ENCODE measurements at regions not wholly inside any gene's neighbourhood (a gene's known extent, or its start where the extent isn't known, plus 50 kb on each side); places are given as distances from the start of the nearest gene placed in this dataset.

DNA sequence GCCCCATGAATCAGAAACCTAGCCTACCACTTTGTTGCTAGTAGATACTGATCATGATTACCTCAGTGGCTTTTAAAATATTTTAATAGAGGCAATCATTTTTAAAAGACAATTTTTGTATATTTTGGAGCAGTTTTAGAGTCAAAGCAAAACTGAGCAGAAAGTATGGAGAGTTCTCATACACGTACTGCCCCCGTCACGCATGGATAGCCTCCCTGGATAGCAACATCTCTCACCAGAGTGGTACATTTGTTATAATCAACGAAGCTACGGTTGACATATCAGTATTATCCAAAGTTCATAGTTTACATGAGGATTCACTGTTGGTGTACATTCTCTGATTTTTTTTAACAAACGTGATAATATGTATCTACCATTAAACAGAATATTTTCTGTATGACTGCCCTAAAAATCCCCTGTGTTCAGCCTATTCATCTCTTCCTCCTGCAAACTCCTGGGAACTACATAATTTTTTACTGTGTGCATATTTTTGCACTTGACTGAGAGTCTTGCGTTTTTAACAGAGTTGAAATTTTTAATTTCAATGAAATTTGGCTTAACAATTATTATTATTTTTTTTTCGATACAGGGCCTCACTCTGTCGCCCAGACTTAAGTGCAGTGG is 1436.8 kb upstream of the PCDH9 start:
- TF ChIP-seq EZH2 (IDR thresholded peaks at IDR 0.05; ENCODE audit: insufficient read depth, poor library complexity, severe bottlenecking), result no peak
- no peak for TF ChIP-seq EZH2phosphoT487 (IDR thresholded peaks at IDR 0.05; ENCODE audit: insufficient read depth, low read depth)

All from GM23248 (cell line).